ENCODE measurements at regions not wholly inside any gene's neighbourhood (a gene's known extent, or its start where the extent isn't known, plus 50 kb on each side); places are given as distances from the start of the nearest gene placed in this dataset.
"Not testable (repeated sequence)": the region's sequence is repeated elsewhere in the genome, so short reads cannot be mapped to it uniquely, and the experiment has no call there.

GRCh38 chr6:112401083-112401482 is 54.0 kb downstream of the RFPL4B start:
- DNase-seq: no peak

DNA sequence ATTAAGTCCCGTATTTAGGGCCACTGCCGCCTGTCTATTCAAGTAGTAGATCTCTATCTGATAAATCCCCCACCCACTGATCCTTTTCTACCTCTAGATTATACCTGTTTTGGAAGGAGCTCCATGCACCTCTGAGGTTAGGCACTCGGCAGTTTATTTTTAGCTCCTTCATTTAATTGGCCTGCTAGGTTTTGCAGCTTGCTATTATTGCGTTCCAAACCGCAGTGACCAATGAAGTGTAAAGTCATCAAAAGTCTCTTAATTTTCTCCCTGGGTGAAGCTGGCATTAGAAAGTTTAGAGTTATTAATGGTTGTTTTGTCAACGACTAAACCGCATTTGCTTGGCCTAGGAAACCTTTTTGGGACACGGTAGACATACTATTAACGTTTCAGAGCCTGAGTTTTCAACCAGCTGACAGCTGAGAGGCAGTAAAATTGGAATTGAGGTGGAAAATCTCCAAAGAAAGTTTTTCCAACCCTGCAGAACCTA is 60.0 kb downstream of the RFPL4B start:
- no peak for DNase-seq

DNA sequence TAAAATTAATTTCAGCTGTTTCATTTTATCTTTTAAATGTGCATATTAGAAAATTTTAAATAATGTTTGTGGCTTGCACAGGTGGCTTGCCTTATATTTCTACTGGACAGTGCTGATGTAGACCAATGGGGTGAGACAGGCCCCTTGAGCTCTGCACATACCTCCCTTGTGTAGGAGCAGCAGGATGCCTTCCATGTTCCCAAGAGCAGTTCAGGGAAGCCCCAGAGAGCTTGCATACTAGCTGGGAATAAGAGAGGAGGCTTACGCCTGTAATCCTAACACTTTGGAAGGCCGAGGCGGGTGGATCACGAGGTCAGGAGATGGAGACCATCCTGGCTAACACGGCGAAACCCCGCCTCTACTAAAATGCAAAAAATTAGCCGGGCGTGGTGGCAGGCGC is 61.4 kb downstream of the RFPL4B start:
- no peak for DNase-seq

DNA sequence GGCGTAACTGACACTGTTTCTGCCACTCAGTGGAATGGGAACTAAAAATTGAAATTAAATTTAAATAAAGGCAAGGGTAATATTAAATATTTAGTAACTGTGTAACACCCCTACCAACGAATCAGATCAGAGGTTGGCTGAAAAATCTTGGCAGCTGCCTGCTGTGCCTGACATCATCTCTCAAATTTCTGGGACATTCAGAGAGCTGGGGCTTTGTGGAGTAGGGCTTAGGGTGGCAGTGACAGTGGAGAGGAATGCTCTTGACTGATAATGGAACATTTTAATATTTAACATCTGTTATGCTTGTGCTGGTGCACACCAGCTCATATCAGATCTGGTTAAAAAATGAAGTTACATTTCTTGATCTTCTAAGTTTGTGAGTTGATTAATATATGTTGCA is 62.2 kb downstream of the RFPL4B start:
- no peak for DNase-seq

GRCh38 chr6:112413780-112414179 is 66.7 kb downstream of the RFPL4B start:
- no peak for DNase-seq

- DNase-seq: no peak
Observed at GRCh38 chr6:112415366-112415765, 68.2 kb downstream of the RFPL4B start.

DNA sequence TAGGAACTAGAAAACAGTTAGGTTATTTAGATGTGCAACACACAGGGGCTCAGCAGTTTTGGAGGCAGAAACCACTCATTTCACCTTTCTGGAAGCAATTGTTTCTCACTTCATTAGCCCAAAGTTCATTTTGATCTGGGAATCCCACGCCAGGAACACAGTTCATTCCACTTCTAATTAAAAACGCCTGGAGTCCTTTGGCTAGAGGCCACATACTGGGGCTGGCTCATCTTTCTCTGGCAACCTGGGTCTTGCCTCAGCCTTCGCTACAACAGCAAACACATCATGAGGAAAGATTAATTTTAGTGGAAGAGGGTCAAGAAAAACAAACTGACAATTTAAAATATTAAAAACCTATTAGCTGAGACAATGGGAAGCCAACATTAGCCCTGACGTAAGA is 69.7 kb downstream of the RFPL4B start:
- DNase-seq: no peak

- DNase-seq: not testable (repeated sequence)
Observed at GRCh38 chr6:112427011-112427410, 79.9 kb downstream of the RFPL4B start.

DNA sequence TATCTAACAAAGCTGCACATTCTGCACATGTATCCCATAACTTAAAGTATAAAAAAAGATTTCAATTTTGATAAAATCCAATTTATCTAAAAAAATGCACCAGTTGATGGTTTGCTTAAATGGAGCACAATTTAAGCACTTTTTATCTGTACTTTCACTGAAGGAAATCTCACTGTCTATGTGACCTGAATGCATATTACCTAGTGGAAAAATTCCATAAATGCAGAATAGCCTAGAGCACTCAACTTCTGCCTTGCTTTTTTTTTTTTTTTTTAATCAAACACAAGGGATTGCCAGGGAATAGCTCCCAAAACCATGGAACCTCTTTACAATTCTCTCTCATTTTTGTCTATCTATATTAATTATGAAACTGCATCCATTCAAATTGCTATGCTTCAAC is 80.4 kb downstream of the RFPL4B start:
- no peak for DNase-seq

DNA sequence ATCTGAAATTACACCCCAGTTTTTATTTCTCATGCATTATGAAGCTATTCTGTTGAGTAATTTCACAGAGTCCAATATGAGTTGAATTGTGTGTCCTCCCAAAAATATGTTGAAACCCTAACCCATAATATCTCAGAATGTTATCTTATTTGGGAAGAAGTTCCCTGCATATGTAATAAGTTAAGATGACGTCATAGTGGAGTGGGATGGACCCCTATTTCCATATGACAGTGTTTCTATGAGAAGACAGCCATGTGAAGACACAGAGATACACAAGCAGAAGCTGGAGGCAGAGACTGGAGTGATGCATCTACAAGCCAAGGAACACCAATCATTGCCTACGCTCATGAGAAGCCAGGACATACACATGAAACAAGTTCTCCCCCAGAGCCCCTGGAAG is 81.3 kb downstream of the RFPL4B start:
- DNase-seq: no peak

DNA sequence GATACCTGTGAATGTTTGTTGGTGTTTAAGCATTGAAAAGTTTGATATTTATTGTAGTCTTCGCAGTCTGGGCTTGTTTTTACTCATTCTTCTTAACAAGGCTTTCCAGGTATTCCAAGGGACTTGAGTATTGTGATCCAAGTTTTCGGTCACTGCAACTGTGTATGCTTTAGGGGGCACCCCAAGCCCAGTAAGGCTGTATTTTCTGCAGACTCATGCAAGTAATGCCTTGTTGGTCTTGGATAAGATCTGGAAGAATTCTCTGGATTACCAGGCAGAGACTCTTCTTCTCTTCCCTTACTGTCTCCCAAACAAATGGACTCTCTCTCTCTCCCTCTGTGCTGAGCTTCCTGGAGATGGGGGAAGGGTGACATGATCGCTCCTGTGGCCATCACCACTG is 82.1 kb downstream of the RFPL4B start:
- DNase-seq: no peak

GRCh38 chr6:112431803-112432202 is 84.7 kb downstream of the RFPL4B start:
- DNase-seq: no peak

- no peak for DNase-seq
Observed at GRCh38 chr6:112432853-112433252, 85.7 kb downstream of the RFPL4B start.

DNA sequence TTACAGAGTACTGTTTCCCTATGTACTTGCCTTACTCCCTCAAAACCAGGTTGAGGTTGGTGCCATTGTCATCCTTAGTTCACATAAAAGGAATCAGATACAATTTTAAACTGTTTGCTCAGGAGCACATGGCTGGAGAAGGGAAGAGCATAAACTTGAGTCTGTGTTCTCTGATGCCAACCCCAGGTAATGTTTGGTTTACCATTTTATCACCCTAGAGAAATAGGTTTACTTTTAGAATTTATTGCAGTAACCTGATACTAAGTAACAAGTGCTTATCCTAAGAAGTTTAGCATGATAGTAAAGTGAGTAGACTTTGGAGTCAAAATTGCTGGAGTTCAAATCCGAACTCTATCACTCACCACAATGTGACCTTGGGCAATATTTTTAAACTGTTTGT is 86.3 kb downstream of the RFPL4B start:
- no peak for DNase-seq

- no peak for DNase-seq
Observed at GRCh38 chr6:112434896-112435435, 87.8 kb downstream of the RFPL4B start.

GRCh38 chr6:112437058-112437457 is 89.9 kb downstream of the RFPL4B start:
- DNase-seq: no peak

- DNase-seq: no peak
Observed at GRCh38 chr6:112439010-112439409, 91.9 kb downstream of the RFPL4B start.

DNA sequence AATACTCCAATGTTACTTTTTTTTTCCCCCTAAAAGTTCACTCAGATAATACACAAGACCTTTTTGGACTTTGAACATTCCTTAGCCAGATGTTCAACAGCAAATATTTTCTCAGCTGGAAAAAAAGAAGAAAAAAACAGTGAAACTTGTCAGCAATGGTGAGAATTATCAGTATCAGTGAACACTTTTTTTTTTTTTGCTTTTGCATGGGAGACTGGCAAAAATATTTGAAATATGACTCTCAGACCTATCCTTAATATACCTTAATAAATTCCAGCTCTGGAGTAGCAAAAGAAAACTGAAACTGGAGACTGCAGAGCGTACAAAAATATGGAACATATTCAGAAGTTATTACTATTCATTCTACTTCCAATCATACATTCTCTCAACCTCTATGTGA is 92.3 kb downstream of the RFPL4B start:
- DNase-seq: no peak

DNA sequence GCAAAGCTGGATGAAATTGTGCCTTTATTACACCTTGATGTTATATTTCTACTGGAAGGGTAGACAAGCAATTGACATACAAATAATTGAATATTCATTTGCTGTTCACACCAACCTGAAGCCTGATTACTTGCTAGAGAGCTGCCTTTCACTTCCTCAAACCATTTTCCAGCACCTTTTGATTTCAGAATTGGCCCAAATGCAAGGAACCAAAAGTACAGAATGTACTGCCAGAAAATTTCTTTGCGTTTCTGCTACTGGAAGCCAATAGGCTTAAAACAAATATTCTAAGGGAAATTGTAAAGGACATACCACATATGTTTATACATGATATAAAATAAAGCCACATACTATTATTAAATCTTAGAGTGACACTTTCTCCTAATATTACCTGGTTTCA is 94.5 kb downstream of the RFPL4B start:
- DNase-seq: no peak

DNA sequence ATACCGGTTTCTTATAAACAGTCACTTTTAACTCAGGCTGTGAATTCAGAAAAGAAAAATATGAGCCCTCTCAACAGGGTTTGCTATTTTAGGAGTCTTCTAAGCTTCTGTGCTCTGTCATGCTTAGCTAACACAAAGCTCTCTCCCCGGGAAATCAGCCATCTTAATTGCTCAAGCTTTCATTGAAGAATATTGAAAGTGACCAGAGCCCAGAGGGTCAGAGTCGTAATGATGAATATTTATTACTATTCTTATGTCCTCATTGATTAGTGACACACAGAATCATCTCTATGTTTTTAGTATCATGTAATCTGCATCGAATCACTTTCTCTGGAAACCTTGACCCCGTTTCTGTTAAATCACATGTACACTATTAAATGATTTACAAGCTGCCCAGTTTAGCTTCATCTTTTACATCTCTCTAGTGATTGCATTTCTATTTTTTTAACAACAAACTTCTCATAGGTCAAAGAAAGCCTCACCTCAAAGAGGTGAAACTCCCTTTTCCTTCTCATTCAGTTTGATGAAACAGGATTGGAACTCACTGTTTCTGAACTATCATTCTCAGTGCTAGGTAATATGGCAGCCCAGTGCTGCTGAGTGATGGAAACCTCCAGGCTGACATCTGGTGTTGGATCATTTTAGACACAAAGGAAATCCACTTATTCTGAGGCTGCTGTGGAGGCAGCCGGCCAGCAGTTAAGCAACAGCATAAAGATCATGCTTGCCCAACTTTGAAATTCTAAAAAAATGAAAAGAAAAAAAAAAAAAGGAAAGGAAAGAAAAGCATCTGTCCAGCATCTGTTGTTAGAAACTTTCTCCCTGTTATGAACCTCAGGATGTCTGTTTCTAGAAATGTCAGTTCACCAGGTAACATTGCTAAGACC is 96.3 kb downstream of the RFPL4B start:
- DNase-seq: no peak

DNA sequence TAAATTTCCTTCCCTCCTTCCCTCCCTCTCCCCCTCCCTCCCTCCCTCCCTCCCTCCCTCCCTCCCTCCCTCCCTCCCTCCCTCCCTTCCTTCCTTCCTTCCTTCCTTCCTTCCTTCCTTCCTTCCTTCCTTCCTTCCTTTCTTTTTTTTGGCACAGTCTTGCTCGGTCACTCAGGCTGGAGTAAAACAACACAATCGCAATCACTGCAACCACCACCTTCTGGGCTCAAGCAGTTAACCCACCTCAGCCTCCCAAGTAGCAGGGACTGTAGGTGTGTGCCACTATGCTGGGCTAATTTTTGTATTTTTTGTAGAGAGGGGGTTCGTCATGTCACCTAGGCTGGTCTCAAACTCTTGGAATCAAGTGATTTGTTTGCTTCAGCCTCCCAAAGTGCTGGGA is 101.7 kb downstream of the RFPL4B start:
- not testable (repeated sequence) for DNase-seq

GRCh38 chr6:112450663-112451062 is 103.5 kb downstream of the RFPL4B start:
- no peak for DNase-seq

- no peak for DNase-seq
Observed at GRCh38 chr6:112457886-112458285, 110.8 kb downstream of the RFPL4B start.

GRCh38 chr6:112459758-112460304 is 112.7 kb downstream of the RFPL4B start:
- no peak for DNase-seq

Measured in inflammatory macrophage treated with lipopolysaccharide for 1 hour (primary cell).